Immature natural killer cell (primary cell): ENCODE measurements at regions not wholly inside any gene's neighbourhood (a gene's known extent, or its start where the extent isn't known, plus 50 kb on each side); places are given as distances from the start of the nearest gene placed in this dataset.

Experiments
- DNase-seq, 3 donors: peaks; one replicate each; pipeline ENCODE4 v3.0.0; 2022; ENCODE audit warnings: mixed read lengths in 1 of 3
- H3K27ac Mint-ChIP-seq, 6 donors: one replicate each; pipeline ENCODE4 v1.8.0; 2020; ENCODE audit warnings: mixed read lengths in 6 of 6, mild to moderate bottlenecking in 5 of 6, inconsistent platforms in 4 of 6, moderate library complexity in 3 of 6
- H3K27me3 Mint-ChIP-seq, 3 donors: one replicate each; pipeline ENCODE4 v1.8.0; 2020 to 2021; ENCODE audit warnings: low read depth in 3 of 3, mild to moderate bottlenecking in 3 of 3, mixed read lengths in 3 of 3, moderate library complexity in 3 of 3, inconsistent platforms in 1 of 3
- H3K36me3 Mint-ChIP-seq, 3 donors: one replicate each; pipeline ENCODE4 v1.8.0; 2020; ENCODE audit warnings: mixed read lengths in 3 of 3, inconsistent platforms in 2 of 3, mild to moderate bottlenecking in 2 of 3
- H3K4me1 Mint-ChIP-seq, 2 donors: one replicate each; pipeline ENCODE4 v1.8.0; 2020; ENCODE audit warnings: inconsistent platforms in 2 of 2, mild to moderate bottlenecking in 2 of 2, mixed read lengths in 2 of 2, moderate library complexity in 1 of 2
- H3K4me3 Mint-ChIP-seq, 5 donors: one replicate each; pipeline ENCODE4 v1.8.0; 2020; ENCODE audit warnings: mild to moderate bottlenecking in 5 of 5, mixed read lengths in 5 of 5, inconsistent platforms in 3 of 5, moderate library complexity in 3 of 5
- H3K9me3 Mint-ChIP-seq, 6 donors: one replicate each; pipeline ENCODE4 v1.8.0; 2020; ENCODE audit warnings: mild to moderate bottlenecking in 6 of 6, mixed read lengths in 6 of 6, inconsistent platforms in 4 of 6, moderate library complexity in 3 of 6

GRCh38 chr11:122311216-122311755, 195.3 kb upstream of the BLID start:
- H3K4me3 Mint-ChIP-seq: no peak overlapping the region
- H3K4me1 Mint-ChIP-seq: no peaks in the 10 kb centered on the region
- no peak overlapping the region for H3K27ac Mint-ChIP-seq
- no peaks in the 10 kb centered on the region for H3K36me3 Mint-ChIP-seq
- H3K27me3 Mint-ChIP-seq: peaks cover 0 to 11% (median 3%) of the 10 kb centered on the region in 3 donors
- no peak for DNase-seq
- H3K9me3 Mint-ChIP-seq: no peaks in the 10 kb centered on the region

GRCh38 chr11:122310766-122311165, 194.8 kb upstream of the BLID start:
- Mint-ChIP-seq H3K27me3 (peaks cover 0 to 8% (median 3%) of the 10 kb centered on the region in 3 donors), H3K9me3 (no peaks in the 10 kb centered on the region), H3K27ac (no peak overlapping the region), H3K36me3 (no peaks in the 10 kb centered on the region), H3K4me3 (no peak overlapping the region), H3K4me1 (no peaks in the 10 kb centered on the region)
- no peak for DNase-seq

DNA sequence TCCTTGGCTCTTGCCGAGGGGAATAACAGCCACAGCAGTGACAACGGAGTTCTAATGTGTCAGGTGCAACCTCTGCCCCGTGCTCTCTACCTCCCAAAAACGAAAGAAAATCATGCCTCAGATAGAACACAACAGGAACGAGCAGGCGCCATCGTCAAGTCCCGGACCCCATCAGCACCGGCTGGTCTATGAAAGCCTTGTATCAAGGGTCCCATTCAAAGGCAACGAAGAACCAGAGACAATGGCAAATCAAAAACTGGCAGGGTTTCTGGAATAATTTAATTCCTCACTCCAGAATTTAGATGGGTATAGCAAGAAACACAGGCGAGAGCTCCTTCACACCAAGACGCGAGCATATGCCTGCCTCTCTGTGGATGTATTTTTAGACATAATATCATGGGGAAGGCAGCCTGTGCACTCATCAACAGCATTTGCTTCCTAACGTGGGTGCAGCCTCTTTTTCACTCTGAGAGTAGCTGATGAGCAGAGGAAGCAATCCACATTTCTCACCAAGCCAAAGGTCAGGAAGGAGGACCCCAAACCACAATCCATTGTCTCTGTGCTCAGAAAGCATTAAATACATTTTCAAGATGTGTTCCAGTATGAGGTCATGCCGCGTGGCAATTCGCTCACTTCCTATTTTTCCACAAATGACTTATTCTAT, 193.4 kb upstream of the BLID start:
- H3K27me3 Mint-ChIP-seq: peaks cover 0 to 5% (median 3%) of the 10 kb centered on the region in 3 donors
- DNase-seq: no peak
- H3K9me3 Mint-ChIP-seq: no peaks in the 10 kb centered on the region
- H3K4me3 Mint-ChIP-seq: no peak overlapping the region
- H3K27ac Mint-ChIP-seq: no peak overlapping the region
- no peaks in the 10 kb centered on the region for H3K4me1 Mint-ChIP-seq
- H3K36me3 Mint-ChIP-seq: no peaks in the 10 kb centered on the region

DNA sequence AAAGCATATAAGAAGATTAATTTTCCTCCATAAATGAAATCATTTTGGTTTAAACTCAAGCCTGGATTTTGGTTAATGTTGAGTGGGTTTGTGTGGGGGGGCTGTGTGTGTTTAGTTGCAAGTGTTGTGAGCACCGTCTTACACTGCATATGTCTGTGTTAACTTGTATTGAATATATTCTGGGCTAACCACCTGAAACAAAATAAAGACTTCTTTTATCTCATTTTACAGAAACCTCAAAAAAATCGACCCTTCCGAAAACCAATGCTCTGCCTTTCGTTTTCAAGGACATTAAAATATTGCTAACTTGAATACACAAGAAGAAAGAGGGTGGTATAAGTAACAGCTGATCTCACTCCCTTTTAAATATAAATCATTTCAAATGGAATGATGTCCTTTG, 192.2 kb upstream of the BLID start:
- no peak for DNase-seq
- Mint-ChIP-seq H3K4me3 (no peak overlapping the region), H3K4me1 (no peaks in the 10 kb centered on the region), H3K27ac (no peak overlapping the region), H3K27me3 (peaks cover 0 to 5% (median 2%) of the 10 kb centered on the region in 3 donors), H3K36me3 (no peaks in the 10 kb centered on the region), H3K9me3 (no peaks in the 10 kb centered on the region)

DNA sequence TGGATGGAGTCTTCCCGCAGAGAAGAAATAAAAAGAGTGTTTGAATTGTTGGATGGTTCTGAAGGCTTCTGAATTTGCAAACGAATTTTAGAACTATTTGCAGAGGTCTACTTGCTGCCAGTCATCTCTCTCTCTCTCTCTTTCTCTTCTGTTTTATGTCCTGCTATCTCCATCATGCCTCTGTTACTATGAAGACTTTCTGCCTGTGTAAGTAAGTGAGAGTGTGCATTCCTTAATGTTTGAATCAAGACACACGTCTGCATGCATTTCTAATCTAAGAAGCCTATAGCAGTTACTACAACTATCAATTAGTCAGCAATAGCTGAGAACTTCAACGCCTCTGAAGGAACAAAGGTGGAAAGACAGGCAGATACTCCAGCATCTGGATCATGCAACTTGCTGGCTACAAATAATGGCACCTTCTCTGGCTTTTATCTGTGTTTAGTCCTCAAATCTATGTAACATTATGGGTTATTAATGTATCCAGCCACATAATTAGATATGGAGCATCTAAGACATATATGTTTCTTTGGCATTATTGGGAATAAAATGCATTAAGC, 191.5 kb upstream of the BLID start:
- Mint-ChIP-seq H3K4me3 (no peak overlapping the region), H3K36me3 (no peaks in the 10 kb centered on the region), H3K4me1 (no peaks in the 10 kb centered on the region), H3K27ac (no peak overlapping the region), H3K27me3 (peaks cover 0 to 5% (median 2%) of the 10 kb centered on the region in 3 donors), H3K9me3 (no peaks in the 10 kb centered on the region)
- DNase-seq: no peak

GRCh38 chr11:122306831-122307391, 190.9 kb upstream of the BLID start:
- Mint-ChIP-seq H3K4me3 (no peak overlapping the region), H3K27ac (no peak overlapping the region), H3K27me3 (peaks cover 0 to 5% (median 2%) of the 10 kb centered on the region in 3 donors), H3K9me3 (no peaks in the 10 kb centered on the region), H3K36me3 (no peaks in the 10 kb centered on the region), H3K4me1 (no peaks in the 10 kb centered on the region)
- no peak for DNase-seq

DNA sequence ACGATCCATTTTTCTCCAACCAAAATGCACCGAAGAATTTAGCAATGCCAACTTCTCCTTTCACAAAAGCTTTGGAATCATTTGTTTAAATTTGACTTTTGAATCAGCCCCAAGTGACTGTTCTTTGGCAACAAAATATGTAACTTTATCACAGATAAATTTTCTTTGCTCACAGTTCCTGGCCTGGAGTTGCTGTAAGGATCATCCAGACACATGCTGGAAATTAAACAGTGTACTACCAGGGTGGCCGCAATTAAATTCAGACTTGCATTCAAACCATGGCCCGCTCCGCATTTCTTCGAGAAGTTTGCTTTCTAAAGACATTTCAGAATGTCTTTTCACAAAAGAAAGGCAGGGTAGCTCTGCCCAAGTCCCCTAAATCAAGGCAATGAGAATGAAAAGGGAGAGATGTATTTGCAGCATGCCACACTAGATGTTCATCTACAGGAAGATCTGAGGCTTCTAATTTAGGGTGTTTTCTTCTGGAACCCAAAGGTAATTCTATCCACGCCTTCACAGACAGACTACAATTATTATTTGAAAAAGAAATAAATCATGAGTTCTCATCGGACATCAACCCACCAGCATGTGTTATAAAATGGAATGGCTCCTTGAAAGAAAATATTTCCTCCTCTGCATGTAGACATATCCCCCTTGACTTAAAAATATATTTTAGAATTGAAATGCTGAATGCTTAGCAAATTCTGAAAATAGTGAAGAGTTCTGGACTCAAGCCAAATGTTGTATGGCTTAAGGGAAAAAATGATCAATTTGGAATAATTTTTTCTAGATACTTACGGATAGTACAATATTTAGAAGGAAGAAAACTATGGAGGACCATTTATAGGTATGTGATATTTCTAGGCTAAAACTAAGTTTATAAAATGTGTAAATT, 189.7 kb upstream of the BLID start:
- peaks cover 0 to 1% (median 0%) of the 10 kb centered on the region in 6 donors for H3K9me3 Mint-ChIP-seq
- H3K27ac Mint-ChIP-seq: no peak overlapping the region
- no peak for DNase-seq
- H3K36me3 Mint-ChIP-seq: no peaks in the 10 kb centered on the region
- no peaks in the 10 kb centered on the region for H3K4me1 Mint-ChIP-seq
- peaks cover 0 to 5% (median 0%) of the 10 kb centered on the region in 3 donors for H3K27me3 Mint-ChIP-seq
- H3K4me3 Mint-ChIP-seq: no peak overlapping the region

DNA sequence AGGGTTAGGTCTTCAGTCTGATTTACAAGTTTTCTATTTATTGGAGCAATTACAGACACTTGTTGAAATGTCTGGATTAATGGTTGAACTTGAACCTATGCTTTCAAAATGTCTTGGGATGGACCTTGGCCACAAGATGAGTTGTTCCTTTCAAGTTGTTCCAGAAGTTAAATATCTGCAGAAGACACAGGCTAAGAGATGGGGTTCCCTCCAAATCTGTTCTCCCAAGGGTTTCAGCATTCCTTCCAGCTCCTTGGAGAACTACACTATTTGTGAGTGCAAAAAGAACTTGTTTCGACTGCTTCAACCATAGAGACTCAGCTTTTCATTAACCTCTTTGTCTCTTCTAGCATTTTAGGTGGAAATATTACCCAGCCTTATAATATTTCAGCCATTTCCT, 189.0 kb upstream of the BLID start:
- no peaks in the 10 kb centered on the region for H3K36me3 Mint-ChIP-seq
- no peak overlapping the region for H3K4me3 Mint-ChIP-seq
- H3K27me3 Mint-ChIP-seq: peaks cover 0 to 5% (median 0%) of the 10 kb centered on the region in 3 donors
- no peak overlapping the region for H3K27ac Mint-ChIP-seq
- no peak for DNase-seq
- no peaks in the 10 kb centered on the region for H3K4me1 Mint-ChIP-seq
- H3K9me3 Mint-ChIP-seq: peaks cover 0 to 3% (median 0%) of the 10 kb centered on the region in 6 donors

DNA sequence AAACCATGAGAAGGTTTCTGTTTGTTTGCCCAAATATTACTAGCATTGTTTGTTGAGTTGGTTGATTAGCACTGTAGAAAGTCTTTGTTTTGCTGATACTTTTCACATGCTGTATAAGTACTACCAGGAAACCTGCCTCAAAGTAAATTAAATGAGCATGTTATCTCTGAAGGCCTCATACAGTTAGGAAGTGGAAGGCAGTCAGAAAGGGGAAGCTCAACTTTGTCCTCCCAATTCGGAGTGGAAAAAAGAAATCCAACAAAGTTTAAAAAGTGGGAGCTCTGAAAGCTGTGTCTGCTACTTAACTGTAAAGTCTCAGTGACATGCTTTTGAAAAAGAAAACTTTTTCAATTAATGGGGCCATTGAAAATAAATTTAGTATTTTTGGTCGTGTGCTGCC, 188.3 kb upstream of the BLID start:
- peaks cover 0 to 2% (median 2%) of the 10 kb centered on the region in 3 donors for H3K27me3 Mint-ChIP-seq
- peaks cover 0 to 6% (median 0%) of the 10 kb centered on the region in 6 donors for H3K9me3 Mint-ChIP-seq
- no peak overlapping the region for H3K4me3 Mint-ChIP-seq
- H3K4me1 Mint-ChIP-seq: no peaks in the 10 kb centered on the region
- H3K36me3 Mint-ChIP-seq: no peaks in the 10 kb centered on the region
- DNase-seq: no peak
- H3K27ac Mint-ChIP-seq: no peak overlapping the region

GRCh38 chr11:122294041-122294440, 178.0 kb upstream of the BLID start:
- H3K27me3 Mint-ChIP-seq: peaks cover 0 to 2% (median 1%) of the 10 kb centered on the region in 3 donors

DNA sequence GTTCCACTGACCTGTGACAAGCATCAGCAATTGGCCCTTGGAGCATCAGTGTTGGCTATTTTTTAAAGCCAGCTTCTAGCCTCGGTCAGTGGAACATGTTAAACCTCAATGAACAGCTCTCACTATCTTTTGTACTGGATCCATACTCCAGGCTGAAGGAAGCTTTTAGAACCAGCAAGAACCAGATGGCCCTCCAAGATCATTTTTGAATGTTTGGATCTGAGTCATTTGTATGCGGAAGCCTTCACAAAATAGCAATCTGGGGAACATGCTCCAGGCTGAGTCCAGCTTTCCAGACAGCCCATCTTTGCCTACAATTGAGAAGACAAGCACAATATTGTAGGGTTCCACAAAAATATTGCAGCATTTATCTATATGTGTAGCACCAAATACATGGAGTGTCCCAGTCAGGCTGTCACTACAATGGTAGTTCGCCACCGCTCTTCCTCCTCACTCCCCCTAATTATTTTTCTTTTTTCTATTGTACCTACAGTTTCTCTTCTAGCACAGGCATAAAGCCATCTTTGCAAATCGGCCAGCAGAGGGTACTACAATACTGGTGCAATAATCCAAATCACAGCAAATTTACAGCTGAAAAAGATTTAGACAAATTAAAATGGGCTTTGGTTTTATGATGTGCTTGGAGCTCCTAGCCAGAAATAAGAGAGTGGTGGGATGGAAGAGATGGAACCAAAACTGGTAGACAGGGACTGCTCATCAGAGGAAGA, 177.4 kb upstream of the BLID start:
- Mint-ChIP-seq H3K4me3 (no peak overlapping the region), H3K36me3 (no peaks in the 10 kb centered on the region), H3K27me3 (peaks cover 0 to 2% (median 1%) of the 10 kb centered on the region in 3 donors), H3K4me1 (no peaks in the 10 kb centered on the region), H3K27ac (no peak overlapping the region), H3K9me3 (peaks cover 0 to 7% (median 3%) of the 10 kb centered on the region in 6 donors)
- DNase-seq: no peak

More at GRCh38 chr11:122294041-122294440, 178.0 kb upstream of the BLID start:
- Mint-ChIP-seq H3K4me1 (no peaks in the 10 kb centered on the region), H3K4me3 (no peak overlapping the region), H3K27ac (no peak overlapping the region), H3K9me3 (peaks cover 0 to 13% (median 3%) of the 10 kb centered on the region in 6 donors), H3K36me3 (no peaks in the 10 kb centered on the region)
- DNase-seq: no peak

GRCh38 chr11:122287401-122287800, 171.4 kb upstream of the BLID start:
- Mint-ChIP-seq H3K27me3 (peaks cover 0 to 2% (median 0%) of the 10 kb centered on the region in 3 donors), H3K9me3 (no peaks in the 10 kb centered on the region), H3K36me3 (no peaks in the 10 kb centered on the region), H3K4me1 (no peaks in the 10 kb centered on the region), H3K4me3 (no peak overlapping the region), H3K27ac (no peak overlapping the region)
- DNase-seq: no peak
